LNCAP (cell line): ENCODE measurements at regions not wholly inside any gene's neighbourhood (a gene's known extent, or its start where the extent isn't known, plus 50 kb on each side); places are given as distances from the start of the nearest gene placed in this dataset.

ENCODE experiments used
- CTCF ChIP-seq: fragments of 450-650 bp; IDR thresholded peaks from 2 replicates; pipeline ENCODE4 v1.5.1; 2017; ENCODE audit warnings: mild to moderate bottlenecking

DNA sequence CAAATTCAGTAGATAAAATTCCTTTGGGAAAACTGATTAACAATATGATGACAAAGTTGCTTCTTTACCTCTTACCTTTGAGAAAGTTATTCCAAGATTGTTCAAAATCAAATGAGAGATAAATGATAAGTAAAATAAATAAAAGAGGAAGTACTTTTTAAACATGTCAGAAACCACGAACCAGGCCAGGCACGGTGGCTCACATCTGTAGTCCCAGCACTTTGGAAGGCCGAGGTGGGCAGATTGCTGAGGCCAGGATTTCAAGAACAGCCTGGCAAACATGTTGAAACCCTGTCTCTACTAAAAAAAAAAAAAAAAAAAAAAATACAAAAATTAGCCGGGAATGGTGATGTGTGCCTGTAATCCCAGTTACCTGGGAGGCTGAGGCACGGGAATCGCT is 296.6 kb downstream of the HGF start:
- no peak for TF ChIP-seq CTCF

DNA sequence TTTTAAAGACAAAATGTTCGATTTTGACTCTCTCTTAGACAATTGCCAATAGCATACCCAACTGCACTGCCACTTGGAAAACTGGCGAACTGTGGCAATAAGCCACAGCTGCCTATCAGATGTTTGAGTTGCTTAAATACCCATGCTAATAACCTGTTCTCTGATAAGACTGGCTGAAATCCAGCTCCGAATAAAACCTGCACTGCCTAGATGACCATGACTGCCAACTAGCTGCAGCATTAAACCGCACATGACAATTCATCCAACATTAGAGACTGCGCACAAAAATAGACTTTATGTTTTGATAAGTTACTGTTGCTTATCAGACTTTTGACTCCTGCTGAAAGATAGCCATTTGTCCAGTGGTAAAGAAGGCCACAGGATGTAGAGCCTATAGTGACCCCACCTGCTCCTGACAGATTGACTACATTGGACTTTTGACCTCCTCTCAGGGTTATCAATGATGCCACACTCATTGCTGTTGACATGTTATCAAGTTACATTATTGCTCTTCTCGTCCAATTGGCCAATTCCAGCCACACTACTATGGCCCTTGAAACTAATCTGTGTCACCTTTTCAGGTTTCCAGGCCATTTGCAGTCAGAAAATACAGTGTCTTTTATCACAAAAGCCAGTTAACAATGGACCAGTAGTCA is 299.0 kb downstream of the HGF start:
- no peak for TF ChIP-seq CTCF

- TF ChIP-seq CTCF, result peak; percentile 75
Observed at GRCh38 chr7:81469869-81470723, 299.8 kb downstream of the HGF start.

GRCh38 chr7:81469153-81469868 is 300.5 kb downstream of the HGF start:
- TF ChIP-seq CTCF, result no peak

DNA sequence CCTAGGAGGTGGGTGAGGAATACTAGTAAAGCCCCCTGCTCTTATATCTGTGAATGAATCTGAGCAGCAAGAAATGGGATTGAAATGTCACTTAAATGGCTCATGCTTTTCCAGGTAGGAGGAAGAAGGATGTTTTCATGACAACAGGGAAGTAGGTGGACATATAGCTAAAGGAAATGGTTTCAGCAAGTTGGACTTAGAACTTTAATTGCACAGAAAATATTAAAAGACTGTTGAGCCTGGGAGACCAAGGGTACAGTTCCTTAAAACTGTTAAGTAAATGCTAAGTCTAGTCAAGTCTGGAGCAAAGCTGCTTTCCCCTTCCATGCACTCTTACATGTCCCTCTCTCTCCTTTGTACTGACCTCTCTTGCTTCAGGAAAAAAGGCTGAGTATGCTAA is 301.3 kb downstream of the HGF start:
- no peak for TF ChIP-seq CTCF

- TF ChIP-seq CTCF, result no peak
Observed at GRCh38 chr7:81467964-81468363, 301.9 kb downstream of the HGF start.

GRCh38 chr7:81462672-81463071 is 307.2 kb downstream of the HGF start:
- TF ChIP-seq CTCF, result no peak
